NCI-H748 (cell line): ENCODE measurements at regions not wholly inside any gene's neighbourhood (a gene's known extent, or its start where the extent isn't known, plus 50 kb on each side); places are given as distances from the start of the nearest gene placed in this dataset.

Experiments used
- DNase-seq: peaks from one replicate; lab custom pipeline; 2025; ENCODE audit not compliant: unreplicated experiment; lab: John Stamatoyannopoulos, UW

- DNase-seq: no peak
These were observed 464.5 kb upstream of the CHST9 start for GRCh38 chr18:27649621-27650020.

- no peak for DNase-seq
These were observed 460.8 kb upstream of the CHST9 start for GRCh38 chr18:27645929-27646328.

- peak; percentile 86 for DNase-seq
These were observed 451.5 kb upstream of the CHST9 start for GRCh38 chr18:27636576-27637085.

- no peak for DNase-seq
These were observed 447.6 kb upstream of the CHST9 start for GRCh38 chr18:27632706-27633105.

GRCh38 chr18:27627927-27628326 lies 442.8 kb upstream of the CHST9 start:
- DNase-seq: peak; percentile 15

GRCh38 chr18:27621236-27621890 lies 436.3 kb upstream of the CHST9 start:
- no peak for DNase-seq

- DNase-seq: no peak
These were observed 434.8 kb upstream of the CHST9 start for GRCh38 chr18:27619906-27620305.

- DNase-seq: no peak
These were observed 434.1 kb upstream of the CHST9 start for GRCh38 chr18:27619090-27619772.

- peak; percentile 27 for DNase-seq
These were observed 431.2 kb upstream of the CHST9 start for GRCh38 chr18:27616324-27616723.

GRCh38 chr18:27614951-27615844 lies 430.1 kb upstream of the CHST9 start:
- DNase-seq: no peak

GRCh38 chr18:27609221-27609620 lies 424.1 kb upstream of the CHST9 start:
- no peak for DNase-seq

- DNase-seq: peak; percentile 20
These were observed 423.6 kb upstream of the CHST9 start for GRCh38 chr18:27608742-27609141.

- no peak for DNase-seq
These were observed 423.1 kb upstream of the CHST9 start for GRCh38 chr18:27608174-27608573.

GRCh38 chr18:27606741-27607140 lies 421.6 kb upstream of the CHST9 start:
- DNase-seq: no peak

- DNase-seq: peak; percentile 82
These were observed 420.2 kb upstream of the CHST9 start for GRCh38 chr18:27605107-27605834.

GRCh38 chr18:27604583-27604982 lies 419.5 kb upstream of the CHST9 start:
- no peak for DNase-seq

GRCh38 chr18:27602092-27602491 lies 417.0 kb upstream of the CHST9 start:
- DNase-seq: no peak

GRCh38 chr18:27600245-27600644 lies 415.1 kb upstream of the CHST9 start:
- DNase-seq: no peak

GRCh38 chr18:27599202-27599829 lies 414.2 kb upstream of the CHST9 start:
- DNase-seq: peak; percentile 64

- DNase-seq: no peak
These were observed 410.2 kb upstream of the CHST9 start for GRCh38 chr18:27595113-27595838.
